ENCODE measurements at regions not wholly inside any gene's neighbourhood (a gene's known extent, or its start where the extent isn't known, plus 50 kb on each side); places are given as distances from the start of the nearest gene placed in this dataset.

- no peak overlapping the region for H3K14ac ChIP-seq (ENCODE audit: low read length)
- DNase-seq: peak in 1 of 2 donors; percentile 2
- H3K4me3 ChIP-seq (ENCODE audit: low read depth, low read length): no peak overlapping the region
- no peak overlapping the region for H2BK12ac ChIP-seq (ENCODE audit: low read length)
- H4K8ac ChIP-seq (ENCODE audit: low read depth, low read length): no peak overlapping the region
- no peaks in the 10 kb centered on the region for H3K36me3 ChIP-seq (ENCODE audit: control insufficient read depth in 1 of 2, insufficient read depth in 2 of 2, low read length in 2 of 2)
- no peak overlapping the region for H2AK5ac ChIP-seq (ENCODE audit: low read length)
- H4K12ac ChIP-seq (ENCODE audit: low read depth, low read length): no peak overlapping the region
- H2BK120ac ChIP-seq (ENCODE audit: insufficient read depth, low read length, poor library complexity): no peak overlapping the region
- no peak overlapping the region for H3K18ac ChIP-seq (ENCODE audit: low read length)
- no peaks in the 10 kb centered on the region for H3K4me1 ChIP-seq (ENCODE audit: control insufficient read depth in 1 of 2, insufficient read depth in 2 of 2, low read length in 2 of 2)
- no peaks in the 10 kb centered on the region for H3K9me3 ChIP-seq (ENCODE audit: insufficient read depth, low read depth, low read length)
- no peak overlapping the region for H3K9ac ChIP-seq (ENCODE audit: low read length)
- WGBS (ENCODE audit: extremely low coverage, insufficient coverage, insufficient read length): no CpG with 5 or more reads among the region's 5 CpGs
- H3K79me1 ChIP-seq (ENCODE audit: low read length): no peaks in the 10 kb centered on the region
- H3K4ac ChIP-seq (ENCODE audit: low read depth, low read length): no peak overlapping the region
- no peak overlapping the region for H2BK5ac ChIP-seq (ENCODE audit: low read depth, low read length, poor library complexity)
- H3K4me2 ChIP-seq (ENCODE audit: low read length): no peak overlapping the region
- H3K79me2 ChIP-seq (ENCODE audit: control insufficient read depth, insufficient read depth, low read length, poor library complexity): no peaks in the 10 kb centered on the region
- no peak overlapping the region for H3K23ac ChIP-seq (ENCODE audit: low read length)
- H4K91ac ChIP-seq (ENCODE audit: low read depth, low read length): no peak overlapping the region
- no peaks in the 10 kb centered on the region for H3K27me3 ChIP-seq (ENCODE audit: insufficient read depth, low read length)
- H2AFZ ChIP-seq (ENCODE audit: insufficient read depth, low read length, poor library complexity): no peak overlapping the region
- no peak overlapping the region for H3K27ac ChIP-seq (ENCODE audit: low read depth, low read length)
Measured at GRCh38 chr11:122337241-122337640, 221.2 kb upstream of the BLID start.

DNA sequence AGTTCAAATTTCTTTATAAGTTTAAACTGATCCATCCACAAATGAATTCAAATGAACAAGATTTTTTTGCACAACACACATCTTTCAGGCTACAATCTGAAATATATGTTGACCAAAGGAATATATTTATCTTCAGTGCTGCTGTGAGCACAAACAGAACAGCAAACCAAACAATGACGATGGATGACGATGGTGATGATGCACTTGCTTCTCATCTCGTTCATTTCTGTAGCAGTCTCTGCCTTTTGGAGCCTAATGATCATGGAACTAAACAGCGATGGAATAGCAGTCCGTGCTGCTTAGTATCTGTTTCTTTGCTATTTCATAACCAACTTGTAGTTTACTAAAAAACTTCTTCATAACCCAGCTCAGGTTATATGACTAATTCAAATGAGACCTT, 220.7 kb upstream of the BLID start:
- Histone ChIP-seq H2AK5ac (ENCODE audit: low read length) (no peak overlapping the region), H3K4me1 (ENCODE audit: control insufficient read depth in 1 of 2, insufficient read depth in 2 of 2, low read length in 2 of 2) (no peaks in the 10 kb centered on the region), H2BK12ac (ENCODE audit: low read length) (no peak overlapping the region), H2AFZ (ENCODE audit: insufficient read depth, low read length, poor library complexity) (no peak overlapping the region), H3K79me1 (ENCODE audit: low read length) (no peaks in the 10 kb centered on the region), H3K4me2 (ENCODE audit: low read length) (no peak overlapping the region), H3K36me3 (ENCODE audit: control insufficient read depth in 1 of 2, insufficient read depth in 2 of 2, low read length in 2 of 2) (no peaks in the 10 kb centered on the region), H4K12ac (ENCODE audit: low read depth, low read length) (no peak overlapping the region), H3K9me3 (ENCODE audit: insufficient read depth, low read depth, low read length) (no peaks in the 10 kb centered on the region), H4K91ac (ENCODE audit: low read depth, low read length) (no peak overlapping the region), H3K79me2 (ENCODE audit: control insufficient read depth, insufficient read depth, low read length, poor library complexity) (no peaks in the 10 kb centered on the region), H3K23ac (ENCODE audit: low read length) (no peak overlapping the region), H4K8ac (ENCODE audit: low read depth, low read length) (no peak overlapping the region), H2BK120ac (ENCODE audit: insufficient read depth, low read length, poor library complexity) (no peak overlapping the region), H3K4me3 (ENCODE audit: low read depth, low read length) (no peak overlapping the region), H3K27me3 (ENCODE audit: insufficient read depth, low read length) (no peaks in the 10 kb centered on the region), H3K18ac (ENCODE audit: low read length) (no peak overlapping the region), H3K4ac (ENCODE audit: low read depth, low read length) (no peak overlapping the region), H3K14ac (ENCODE audit: low read length) (no peak overlapping the region), H2BK5ac (ENCODE audit: low read depth, low read length, poor library complexity) (no peak overlapping the region), H3K27ac (ENCODE audit: low read depth, low read length) (no peak overlapping the region), H3K9ac (ENCODE audit: low read length) (no peak overlapping the region)
- no peak for DNase-seq
- no CpG with 5 or more reads among the region's 5 CpGs for WGBS (ENCODE audit: extremely low coverage, insufficient coverage, insufficient read length)

DNA sequence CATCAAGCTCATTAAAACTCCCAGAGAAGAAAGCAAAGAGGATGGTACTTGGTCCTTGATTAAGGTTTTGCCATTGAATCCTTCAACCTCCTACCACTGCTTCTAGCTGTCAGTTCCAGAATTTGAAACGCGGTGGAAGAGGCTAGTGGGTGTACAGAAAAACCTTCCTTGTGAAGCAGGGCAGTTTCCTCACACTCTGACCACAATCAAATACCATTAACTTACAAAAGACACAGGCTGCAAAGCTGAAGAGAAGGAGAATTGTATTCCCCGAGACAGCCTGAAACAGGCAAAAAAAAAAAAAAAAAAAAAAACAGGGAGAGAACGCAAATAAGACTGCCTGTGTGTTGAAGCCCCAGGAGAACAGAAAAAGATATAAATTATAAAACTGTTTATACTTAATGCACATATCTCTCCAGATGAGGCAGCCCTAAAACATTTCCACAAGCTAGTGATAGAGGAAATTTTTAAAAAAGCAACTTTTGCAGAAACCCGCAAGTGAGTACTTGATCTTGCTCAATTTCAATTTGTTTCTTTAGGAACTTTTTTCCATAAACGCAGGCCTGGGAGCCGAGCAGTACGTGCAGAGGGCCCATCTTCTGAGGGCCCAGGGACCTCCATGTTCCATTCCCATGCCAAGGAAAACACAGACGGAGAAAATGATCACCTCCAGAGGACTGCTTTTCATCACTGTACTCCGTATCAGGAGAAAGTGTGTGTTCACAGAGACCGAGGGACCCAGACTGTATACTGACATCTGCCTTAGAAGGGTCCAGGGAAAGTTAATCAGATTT, 218.7 kb upstream of the BLID start:
- Histone ChIP-seq H3K79me1 (ENCODE audit: low read length) (no peaks in the 10 kb centered on the region), H3K9ac (ENCODE audit: low read length) (no peak overlapping the region), H3K36me3 (ENCODE audit: control insufficient read depth in 1 of 2, insufficient read depth in 2 of 2, low read length in 2 of 2) (no peaks in the 10 kb centered on the region), H2BK5ac (ENCODE audit: low read depth, low read length, poor library complexity) (no peak overlapping the region), H2BK12ac (ENCODE audit: low read length) (no peak overlapping the region), H2AFZ (ENCODE audit: insufficient read depth, low read length, poor library complexity) (no peak overlapping the region), H3K4me2 (ENCODE audit: low read length) (no peak overlapping the region), H2AK5ac (ENCODE audit: low read length) (no peak overlapping the region), H2BK120ac (ENCODE audit: insufficient read depth, low read length, poor library complexity) (no peak overlapping the region), H3K79me2 (ENCODE audit: control insufficient read depth, insufficient read depth, low read length, poor library complexity) (no peaks in the 10 kb centered on the region), H3K4ac (ENCODE audit: low read depth, low read length) (no peak overlapping the region), H3K23ac (ENCODE audit: low read length) (no peak overlapping the region), H3K14ac (ENCODE audit: low read length) (no peak overlapping the region), H4K8ac (ENCODE audit: low read depth, low read length) (no peak overlapping the region), H4K12ac (ENCODE audit: low read depth, low read length) (no peak overlapping the region), H3K9me3 (ENCODE audit: insufficient read depth, low read depth, low read length) (no peaks in the 10 kb centered on the region), H3K4me1 (ENCODE audit: control insufficient read depth in 1 of 2, insufficient read depth in 2 of 2, low read length in 2 of 2) (no peaks in the 10 kb centered on the region), H3K27me3 (ENCODE audit: insufficient read depth, low read length) (no peaks in the 10 kb centered on the region), H3K27ac (ENCODE audit: low read depth, low read length) (no peak overlapping the region), H3K18ac (ENCODE audit: low read length) (no peak overlapping the region), H4K91ac (ENCODE audit: low read depth, low read length) (no peak overlapping the region), H3K4me3 (ENCODE audit: low read depth, low read length) (no peak overlapping the region)
- WGBS (ENCODE audit: extremely low coverage, insufficient coverage, insufficient read length): no CpG with 5 or more reads among the region's 11 CpGs
- no peak for DNase-seq

- WGBS (ENCODE audit: extremely low coverage, insufficient coverage, insufficient read length): no CpG with 5 or more reads among the region's 4 CpGs
- Histone ChIP-seq H3K4ac (ENCODE audit: low read depth, low read length) (no peak overlapping the region), H4K8ac (ENCODE audit: low read depth, low read length) (no peak overlapping the region), H3K4me3 (ENCODE audit: low read depth, low read length) (no peak overlapping the region), H3K23ac (ENCODE audit: low read length) (no peak overlapping the region), H3K27ac (ENCODE audit: low read depth, low read length) (no peak overlapping the region), H2AFZ (ENCODE audit: insufficient read depth, low read length, poor library complexity) (no peak overlapping the region), H3K18ac (ENCODE audit: low read length) (no peak overlapping the region), H3K4me1 (ENCODE audit: control insufficient read depth in 1 of 2, insufficient read depth in 2 of 2, low read length in 2 of 2) (no peaks in the 10 kb centered on the region), H4K12ac (ENCODE audit: low read depth, low read length) (no peak overlapping the region), H4K91ac (ENCODE audit: low read depth, low read length) (no peak overlapping the region), H3K9me3 (ENCODE audit: insufficient read depth, low read depth, low read length) (no peaks in the 10 kb centered on the region), H3K4me2 (ENCODE audit: low read length) (no peak overlapping the region), H3K79me2 (ENCODE audit: control insufficient read depth, insufficient read depth, low read length, poor library complexity) (no peaks in the 10 kb centered on the region), H3K14ac (ENCODE audit: low read length) (no peak overlapping the region), H3K27me3 (ENCODE audit: insufficient read depth, low read length) (no peaks in the 10 kb centered on the region), H3K36me3 (ENCODE audit: control insufficient read depth in 1 of 2, insufficient read depth in 2 of 2, low read length in 2 of 2) (no peaks in the 10 kb centered on the region), H3K9ac (ENCODE audit: low read length) (no peak overlapping the region), H2AK5ac (ENCODE audit: low read length) (no peak overlapping the region), H2BK12ac (ENCODE audit: low read length) (no peak overlapping the region), H2BK5ac (ENCODE audit: low read depth, low read length, poor library complexity) (no peak overlapping the region), H2BK120ac (ENCODE audit: insufficient read depth, low read length, poor library complexity) (no peak overlapping the region), H3K79me1 (ENCODE audit: low read length) (no peaks in the 10 kb centered on the region)
- DNase-seq: no peak
Measured at GRCh38 chr11:122333467-122333866, 217.5 kb upstream of the BLID start.
